K562 (cell line): ENCODE measurements at regions not wholly inside any gene's neighbourhood (a gene's known extent, or its start where the extent isn't known, plus 50 kb on each side); places are given as distances from the start of the nearest gene placed in this dataset.

Source experiments
- ATAC-seq: fragments of 200-7000 bp; cut with Tn5 transposase; 3 replicates; pipeline ENCODE4 v1.9.1; 2020; ENCODE audit warnings: moderate library complexity
- BruUV-seq: library from RNA; stranded (reverse); fragments of 400-500 nt; replicated peaks from 2 replicates; lab custom pipeline; 2021; lab: Mats Ljungman, UMichigan
- CTCF ChIA-PET: fragments of 300-600 bp; formaldehyde crosslinking; extraction: SDS; loops from one replicate; lab custom pipeline; 2021; ENCODE audit warnings: low intra/inter-chr PET ratio; lab: Yijun Ruan, JAX
- POLR2A ChIA-PET: fragments of 300-600, 350-650 bp; sonication (Branson Sonifier 250); formaldehyde crosslinking; extraction: SDS; loops from one replicate; lab custom pipeline; 2021; ENCODE audit warnings: antibody characterized with exemption, inconsistent platforms; lab: Yijun Ruan, JAX
- DNase-seq, 4 experiments: peaks; one replicate each; pipeline versions ENCODE4 v3.0.0 to v3.0.0-alpha.2; 2011 to 2018; ENCODE audit warnings: low spot score in 3 of 4, mixed read lengths in 3 of 4; ENCODE audit errors: extremely low read depth in 1 of 4
- FAIRE-seq: peaks from 2 replicates; lab custom pipeline; 2011; peaks lifted over from hg19 to GRCh38; lab: Jason Lieb, UNC
- H2AFZ ChIP-seq: 2 replicates; pipeline ENCODE4 v1.6.0; 2011; ENCODE audit warnings: low read depth, low read length, control low read depth, inconsistent platforms
- H3K27ac ChIP-seq: fragments of 200-600 bp; 3 replicates; pipeline ENCODE4 v1.8.0; 2011; ENCODE audit warnings: low read depth, mild to moderate bottlenecking, control low read depth, inconsistent platforms, low read length, moderate library complexity, mixed read lengths; ENCODE audit errors: extremely low read depth
- H3K27me3 ChIP-seq, 2 experiments: fragments of 300-600 bp in 1 of 2; 2 replicates in 1 of 2; 3 replicates in 1 of 2; pipeline versions ENCODE4 v1.6.0 to v1.8.0; 2011; ENCODE audit warnings: inconsistent platforms in 2 of 2, low read length in 2 of 2, mild to moderate bottlenecking in 1 of 2, mixed read lengths in 1 of 2, moderate library complexity in 1 of 2; ENCODE audit not compliant: control insufficient read depth in 2 of 2, insufficient read depth in 2 of 2
- H3K36me3 ChIP-seq: fragments of 300-600 bp; 3 replicates; pipeline ENCODE4 v1.8.0; 2011; ENCODE audit warnings: mild to moderate bottlenecking, low read length, inconsistent platforms; ENCODE audit not compliant: control insufficient read depth, insufficient read depth
- H3K4me1 ChIP-seq, 2 experiments: fragments of 200-600 bp in 1 of 2; replicated peaks in 1 of 2; 2 replicates in 1 of 2; 3 replicates in 1 of 2; pipeline versions ENCODE4 v1.5.1 to v1.8.0; 2011; ENCODE audit warnings: inconsistent platforms in 2 of 2, low read length in 2 of 2, mild to moderate bottlenecking in 1 of 2, mixed read lengths in 1 of 2, moderate library complexity in 1 of 2; ENCODE audit not compliant: control insufficient read depth in 2 of 2, insufficient read depth in 2 of 2
- H3K4me2 ChIP-seq: 2 replicates; pipeline ENCODE4 v1.6.1; 2011; ENCODE audit warnings: low read length, control low read depth, inconsistent platforms, mixed read lengths; ENCODE audit not compliant: insufficient read depth
- H3K4me3 ChIP-seq: fragments of 200-600 bp; sonication (generic), shearing (Covaris generic); 2 replicates; pipeline ENCODE4 v1.5.1; 2016; ENCODE audit warnings: control low read depth, inconsistent platforms
- H3K79me2 ChIP-seq: fragments of 200-600 bp; 3 replicates; pipeline ENCODE4 v1.8.0; 2011; ENCODE audit warnings: low read length, inconsistent platforms; ENCODE audit not compliant: control insufficient read depth, insufficient read depth
- H3K9ac ChIP-seq, 2 experiments: 2 replicates each; pipeline versions ENCODE4 v1.6.0 to v1.6.1; 2011; ENCODE audit warnings: low read depth in 2 of 2, low read length in 2 of 2, control low read depth in 1 of 2, inconsistent platforms in 1 of 2, mild to moderate bottlenecking in 1 of 2, mixed read lengths in 1 of 2; ENCODE audit not compliant: insufficient read depth in 1 of 2
- H3K9me1 ChIP-seq: one replicate; pipeline ENCODE4 v1.6.0; 2011; ENCODE audit warnings: inconsistent platforms, mild to moderate bottlenecking, low read length, moderate library complexity; ENCODE audit not compliant: control insufficient read depth, insufficient read depth
- H3K9me3 ChIP-seq: replicated peaks from 2 replicates; pipeline ENCODE4 v1.5.1; 2011; ENCODE audit warnings: low read depth, low read length, inconsistent platforms; ENCODE audit not compliant: control insufficient read depth, insufficient read depth
- H4K20me1 ChIP-seq: replicated peaks from 2 replicates; pipeline ENCODE4 v1.6.1; 2011; ENCODE audit warnings: low read length, inconsistent platforms, mixed read lengths; ENCODE audit not compliant: control insufficient read depth, insufficient read depth
- AFF4 ChIP-seq: sonication (generic); formaldehyde crosslinking; IDR thresholded peaks from 2 replicates; pipeline ENCODE4 v1.8.0; 2023; ENCODE audit warnings: mild to moderate bottlenecking, missing genetic modification reagents
- CEBPG ChIP-seq, 3 experiments: fragments of 200-800 bp in 1 of 3; sonication (Bioruptor generic) in 1 of 3; sonication (generic) in 1 of 3; formaldehyde crosslinking in 1 of 3; IDR thresholded peaks in 2 of 3; conservative IDR thresholded peaks in 1 of 3; 2 replicates each; pipeline versions ENCODE4 v1.6.1 to v1.8.0; 2016 to 2022; ENCODE audit warnings: missing compliant biosample characterization in 2 of 3, missing genetic modification characterization in 2 of 3, mild to moderate bottlenecking in 1 of 3, missing genetic modification reagents in 1 of 3
- ILF3 ChIP-seq: fragments of 450-650 bp; IDR thresholded peaks from 2 replicates; pipeline ENCODE4 v1.6.1; 2018; ENCODE audit warnings: antibody characterized with exemption, mild to moderate bottlenecking, moderate library complexity, borderline replicate concordance
- NFE2 ChIP-seq: IDR thresholded peaks from 2 replicates; pipeline ENCODE4 v1.6.1; 2014; ENCODE audit warnings: antibody characterized with exemption, low read depth
- ZNF41 ChIP-seq: fragments of 250-450 bp; sonication (Bioruptor Pico); conservative IDR thresholded peaks from 2 replicates; pipeline ENCODE4 v1.4.0; 2020; ENCODE audit warnings: mild to moderate bottlenecking
- ZNF583 ChIP-seq: fragments of 250-450 bp; sonication (Bioruptor Pico); IDR thresholded peaks from 2 replicates; pipeline ENCODE4 v1.4.0; 2020
- ZNF780A ChIP-seq: fragments of 250-450 bp; sonication (Bioruptor Pico); IDR thresholded peaks from 2 replicates; pipeline ENCODE4 v1.5.0; 2021; ENCODE audit warnings: mild to moderate bottlenecking
- ZSCAN29 ChIP-seq: fragments of 450-650 bp; IDR thresholded peaks from 2 replicates; pipeline ENCODE4 v1.6.1; 2017
- WGBS: fragments of 100-300 bp; shearing (Covaris generic); methylation state at CpG from one replicate; pipeline ENCODE4 v1.1.6; 2016; ENCODE audit warnings: low coverage, mixed read lengths; ENCODE audit not compliant: insufficient coverage; ENCODE audit errors: missing lambda C conversion rate; 5-methylcytosine and 5-hydroxymethylcytosine counted together
- in situ Hi-C: fragments of 300-500 bp; cut with MboI; formaldehyde crosslinking; loops from 4 replicates; pipeline ENCODE4 v1.15.0; 2018; ENCODE audit warnings: inconsistent platforms, mixed read lengths
- intact Hi-C: fragments of 100-400 bp; cut with micrococcal nuclease; formaldehyde crosslinking; loops from 2 replicates; pipeline ENCODE4 v1.14.2; 2022

GRCh38 chr7:153858355-153858754 is 193.8 kb upstream of the DPP6 start:
- in situ Hi-C loops: no loop called here

More at GRCh38 chr7:153858355-153858754, 193.8 kb upstream of the DPP6 start:
- Histone ChIP-seq H3K79me2 (no peaks in the 10 kb centered on the region), H3K4me2 (no peak overlapping the region), H2AFZ (no peak overlapping the region), H3K9ac (no peak overlapping the region), H3K4me1 (no peaks in the 10 kb centered on the region), H4K20me1 (no peaks in the 10 kb centered on the region), H3K4me3 (no peak overlapping the region), H3K27me3 (no peaks in the 10 kb centered on the region), H3K9me1 (no peaks in the 10 kb centered on the region), H3K9me3 (no peaks in the 10 kb centered on the region), H3K27ac (no peak overlapping the region), H3K36me3 (no peaks in the 10 kb centered on the region)
- intact Hi-C loops: no loop called here
- ChIA-PET POLR2A (no interaction called here), CTCF (no interaction called here)
- ATAC-seq (no peak), DNase-seq (no peak), FAIRE-seq (no peak)
- BruUV-seq: no TSS peak
- WGBS: 4% methylated on average over 4 of the region's 4 CpGs
- TF ChIP-seq ZSCAN29 (no peak), ZNF41 (no peak), CEBPG (CRISPR knock-in tag; IDR thresholded peaks at IDR 0.05) (no peak), CEBPG (tag; conservative IDR thresholded peaks at IDR 0.05 in 1 of 2, IDR thresholded peaks at IDR 0.05 in 1 of 2) (no peak), ZNF583 (no peak), ILF3 (no peak), AFF4 (no peak), NFE2 (no peak), ZNF780A (CRISPR knock-in tag) (no peak)
